WTC11 (cell line): ENCODE measurements at regions not wholly inside any gene's neighbourhood (a gene's known extent, or its start where the extent isn't known, plus 50 kb on each side); places are given as distances from the start of the nearest gene placed in this dataset.
"Not testable (repeated sequence)": the region's sequence is repeated elsewhere in the genome, so short reads cannot be mapped to it uniquely, and the experiment has no call there.

Experiments
- ATAC-seq: fragments of 200-7000 bp; cut with Tn5 transposase; 2 replicates; pipeline ENCODE4 v1.10.0; 2021; ENCODE audit warnings: mild to moderate bottlenecking, moderate library complexity
- CTCF ChIA-PET: fragments of 300-600 bp; sonication (Branson Sonifier 250); formaldehyde crosslinking; loops from one replicate; lab custom pipeline; 2021; ENCODE audit warnings: antibody characterized with exemption; lab: Charles Lee
- POLR2A ChIA-PET: fragments of 350-600 bp; sonication (Branson Sonifier 250); formaldehyde crosslinking; loops from one replicate; lab custom pipeline; 2021; ENCODE audit warnings: antibody characterized with exemption; lab: Charles Lee
- DNase-seq: peaks from one replicate; pipeline ENCODE4 v3.0.0; 2021; ENCODE audit warnings: low spot score
- H3K27ac Mint-ChIP-seq: 2 replicates; pipeline ENCODE4 v1.8.0; 2021; ENCODE audit warnings: mixed read lengths
- H3K27me3 Mint-ChIP-seq: 2 replicates; pipeline ENCODE4 v1.8.0; 2021; ENCODE audit warnings: low read depth, mild to moderate bottlenecking, moderate library complexity, mixed read lengths
- H3K36me3 Mint-ChIP-seq: 2 replicates; pipeline ENCODE4 v1.8.0; 2021; ENCODE audit warnings: mixed read lengths
- H3K4me1 Mint-ChIP-seq: 2 replicates; pipeline ENCODE4 v1.8.0; 2022; ENCODE audit warnings: mixed read lengths
- H3K4me3 Mint-ChIP-seq: 2 replicates; pipeline ENCODE4 v1.8.0; 2021; ENCODE audit warnings: mild to moderate bottlenecking, moderate library complexity, mixed read lengths
- H3K9me3 Mint-ChIP-seq: 2 replicates; pipeline ENCODE4 v1.8.0; 2021; ENCODE audit warnings: mixed read lengths
- CREM ChIP-seq: sonication (generic); formaldehyde crosslinking; IDR thresholded peaks from 2 replicates; pipeline ENCODE4 v1.8.1; 2022; ENCODE audit warnings: mild to moderate bottlenecking, missing genetic modification reagents, moderate library complexity
- FOXJ3 ChIP-seq: sonication (generic); formaldehyde crosslinking; IDR thresholded peaks from 2 replicates; pipeline ENCODE4 v1.9.0; 2021; ENCODE audit warnings: missing genetic modification reagents, mild to moderate bottlenecking, borderline replicate concordance
- GRHL2 ChIP-seq: fragments of 250-450 bp; sonication (Bioruptor Pico); IDR thresholded peaks from 2 replicates; pipeline ENCODE4 v1.8.0; 2022; ENCODE audit warnings: mild to moderate bottlenecking, moderate library complexity; ENCODE audit not compliant: insufficient replicate concordance, severe bottlenecking
- GTF2I ChIP-seq: fragments of 250-450 bp; sonication (Bioruptor Pico); conservative IDR thresholded peaks from 2 replicates; pipeline ENCODE4 v1.4.0; 2021; ENCODE audit warnings: mild to moderate bottlenecking
- HMGA2 ChIP-seq: fragments of 250-450 bp; sonication (Bioruptor Pico); IDR thresholded peaks from 2 replicates; pipeline ENCODE4 v1.4.0; 2021; ENCODE audit warnings: mild to moderate bottlenecking, moderate library complexity
- IRF2 ChIP-seq: sonication (generic); formaldehyde crosslinking; IDR thresholded peaks from 2 replicates; pipeline ENCODE4 v1.8.0; 2022; ENCODE audit warnings: low read depth, missing genetic modification reagents, borderline replicate concordance
- NR2C2 ChIP-seq: sonication (generic); formaldehyde crosslinking; IDR thresholded peaks from 2 replicates; pipeline ENCODE4 v1.8.0; 2022; ENCODE audit warnings: mild to moderate bottlenecking, missing genetic modification reagents
- SMAD3 ChIP-seq: sonication (generic); formaldehyde crosslinking; IDR thresholded peaks from 2 replicates; pipeline ENCODE4 v1.8.0; 2022; ENCODE audit warnings: missing genetic modification reagents, mild to moderate bottlenecking, borderline replicate concordance
- SP1 ChIP-seq: sonication (generic); formaldehyde crosslinking; conservative IDR thresholded peaks from 2 replicates; pipeline ENCODE4 v1.8.1; 2022; ENCODE audit warnings: missing genetic modification reagents
- TCF7 ChIP-seq: sonication (generic); formaldehyde crosslinking; IDR thresholded peaks from 2 replicates; pipeline ENCODE4 v1.8.0; 2022; ENCODE audit warnings: mild to moderate bottlenecking, low read depth, missing genetic modification reagents, moderate library complexity
- ZNF263 ChIP-seq: sonication (generic); formaldehyde crosslinking; IDR thresholded peaks from 2 replicates; pipeline ENCODE4 v1.8.1; 2022; ENCODE audit warnings: low read depth, mild to moderate bottlenecking, moderate library complexity, missing genetic modification reagents
- ZNF396 ChIP-seq: fragments of 250-450 bp; sonication (Bioruptor Pico); IDR thresholded peaks from 2 replicates; pipeline ENCODE4 v1.8.0; 2021; ENCODE audit warnings: mild to moderate bottlenecking, moderate library complexity, borderline replicate concordance
- ZNF416 ChIP-seq: fragments of 250-450 bp; sonication (Bioruptor Pico); IDR thresholded peaks from 2 replicates; pipeline ENCODE4 v1.9.0; 2021; ENCODE audit warnings: mild to moderate bottlenecking, inconsistent platforms
- ZNF423 ChIP-seq: fragments of 250-450 bp; sonication (Bioruptor Pico); IDR thresholded peaks from 2 replicates; pipeline ENCODE4 v2.1.2; 2022; ENCODE audit warnings: mild to moderate bottlenecking, moderate library complexity
- TF ChIP-seq, protein P1 (sequence below): sonication (generic); formaldehyde crosslinking; IDR thresholded peaks from 2 replicates; pipeline ENCODE4 v1.8.1; 2023; ENCODE audit warnings: mild to moderate bottlenecking, missing genetic modification reagents
- TF ChIP-seq, protein P2 (sequence below): fragments of 200-600 bp; IDR thresholded peaks from 2 replicates; pipeline ENCODE4 v1.8.0; 2022; ENCODE audit warnings: antibody characterized with exemption
- TF ChIP-seq, protein P3 (sequence below): fragments of 250-450 bp; sonication (Bioruptor Pico); IDR thresholded peaks from 2 replicates; pipeline ENCODE4 v1.9.0; 2021; ENCODE audit warnings: mild to moderate bottlenecking
- TF ChIP-seq, protein P4 (sequence below): sonication (generic); formaldehyde crosslinking; IDR thresholded peaks from 2 replicates; pipeline ENCODE4 v1.8.0; 2022; ENCODE audit warnings: mild to moderate bottlenecking, missing genetic modification reagents
- TF ChIP-seq, protein P5 (sequence below): sonication (generic); formaldehyde crosslinking; conservative IDR thresholded peaks from 2 replicates; pipeline ENCODE4 v1.8.1; 2022; ENCODE audit warnings: mild to moderate bottlenecking, missing genetic modification reagents
- TF ChIP-seq, protein P6 (sequence below): sonication (generic); formaldehyde crosslinking; IDR thresholded peaks from 2 replicates; pipeline ENCODE4 v1.8.0; 2023; ENCODE audit warnings: missing genetic modification reagents, mild to moderate bottlenecking, borderline replicate concordance
- TF ChIP-seq, protein P7 (sequence below): sonication (generic); formaldehyde crosslinking; IDR thresholded peaks from 2 replicates; pipeline ENCODE4 v1.8.0; 2022; ENCODE audit warnings: mild to moderate bottlenecking, missing genetic modification reagents

DNA sequence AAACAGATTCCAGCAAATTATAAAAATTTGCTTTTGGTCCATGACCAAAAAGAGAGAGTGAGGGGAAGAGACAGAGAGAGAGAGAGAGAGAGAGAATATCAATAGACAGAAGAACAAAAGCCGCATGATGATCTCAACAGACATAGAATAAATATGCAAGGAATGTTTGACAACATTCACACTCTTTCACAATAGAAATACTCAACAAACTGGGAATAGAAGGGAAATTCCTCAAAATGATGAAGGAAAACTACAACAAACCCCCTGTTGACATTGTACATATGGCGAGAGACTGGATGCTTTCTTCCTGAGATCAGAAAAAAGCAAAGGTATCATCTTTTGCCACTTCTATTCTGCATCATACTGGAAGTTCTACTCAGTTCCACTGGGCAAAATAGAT is 309.7 kb downstream of the RAD51AP2 start:
- Mint-ChIP-seq H3K9me3 (peaks cover 8% of the 10 kb centered on the region), H3K36me3 (no peaks in the 10 kb centered on the region), H3K27me3 (no peaks in the 10 kb centered on the region), H3K27ac (no peak overlapping the region), H3K4me1 (peaks cover 7% of the 10 kb centered on the region), H3K4me3 (no peak overlapping the region)
- no peak for ATAC-seq
- POLR2A ChIA-PET, result no interaction called here
- DNase-seq, result no peak
- CTCF ChIA-PET, result no interaction called here
- TF ChIP-seq, protein P1, sequence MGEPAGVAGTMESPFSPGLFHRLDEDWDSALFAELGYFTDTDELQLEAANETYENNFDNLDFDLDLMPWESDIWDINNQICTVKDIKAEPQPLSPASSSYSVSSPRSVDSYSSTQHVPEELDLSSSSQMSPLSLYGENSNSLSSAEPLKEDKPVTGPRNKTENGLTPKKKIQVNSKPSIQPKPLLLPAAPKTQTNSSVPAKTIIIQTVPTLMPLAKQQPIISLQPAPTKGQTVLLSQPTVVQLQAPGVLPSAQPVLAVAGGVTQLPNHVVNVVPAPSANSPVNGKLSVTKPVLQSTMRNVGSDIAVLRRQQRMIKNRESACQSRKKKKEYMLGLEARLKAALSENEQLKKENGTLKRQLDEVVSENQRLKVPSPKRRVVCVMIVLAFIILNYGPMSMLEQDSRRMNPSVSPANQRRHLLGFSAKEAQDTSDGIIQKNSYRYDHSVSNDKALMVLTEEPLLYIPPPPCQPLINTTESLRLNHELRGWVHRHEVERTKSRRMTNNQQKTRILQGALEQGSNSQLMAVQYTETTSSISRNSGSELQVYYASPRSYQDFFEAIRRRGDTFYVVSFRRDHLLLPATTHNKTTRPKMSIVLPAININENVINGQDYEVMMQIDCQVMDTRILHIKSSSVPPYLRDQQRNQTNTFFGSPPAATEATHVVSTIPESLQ (CRISPR knock-in tag), result no peak
- TF ChIP-seq IRF2 (CRISPR knock-in tag), result no peak
- TF ChIP-seq GTF2I (CRISPR knock-in tag), result no peak

DNA sequence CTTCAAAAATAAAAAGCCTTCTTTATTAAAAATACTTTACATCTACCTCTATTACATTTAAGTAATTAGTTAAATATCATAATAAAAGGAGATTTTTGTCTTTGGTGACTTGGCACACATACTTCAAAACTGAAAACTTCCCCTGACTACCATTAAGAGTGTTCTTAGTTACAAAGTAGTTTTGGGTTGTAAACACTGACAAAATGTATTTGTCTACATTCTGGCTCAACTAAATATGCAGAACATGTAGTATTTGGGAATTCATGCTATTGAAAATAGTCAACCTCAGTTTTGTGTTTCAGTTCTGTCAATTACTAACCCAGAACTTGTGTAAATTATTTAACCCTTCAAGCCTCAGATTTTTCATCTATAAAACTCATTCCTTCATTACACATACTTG is 311.5 kb downstream of the RAD51AP2 start:
- DNase-seq (no peak), ATAC-seq (no peak)
- no peak for TF ChIP-seq FOXJ3 (CRISPR knock-in tag)
- TF ChIP-seq, protein P2, sequence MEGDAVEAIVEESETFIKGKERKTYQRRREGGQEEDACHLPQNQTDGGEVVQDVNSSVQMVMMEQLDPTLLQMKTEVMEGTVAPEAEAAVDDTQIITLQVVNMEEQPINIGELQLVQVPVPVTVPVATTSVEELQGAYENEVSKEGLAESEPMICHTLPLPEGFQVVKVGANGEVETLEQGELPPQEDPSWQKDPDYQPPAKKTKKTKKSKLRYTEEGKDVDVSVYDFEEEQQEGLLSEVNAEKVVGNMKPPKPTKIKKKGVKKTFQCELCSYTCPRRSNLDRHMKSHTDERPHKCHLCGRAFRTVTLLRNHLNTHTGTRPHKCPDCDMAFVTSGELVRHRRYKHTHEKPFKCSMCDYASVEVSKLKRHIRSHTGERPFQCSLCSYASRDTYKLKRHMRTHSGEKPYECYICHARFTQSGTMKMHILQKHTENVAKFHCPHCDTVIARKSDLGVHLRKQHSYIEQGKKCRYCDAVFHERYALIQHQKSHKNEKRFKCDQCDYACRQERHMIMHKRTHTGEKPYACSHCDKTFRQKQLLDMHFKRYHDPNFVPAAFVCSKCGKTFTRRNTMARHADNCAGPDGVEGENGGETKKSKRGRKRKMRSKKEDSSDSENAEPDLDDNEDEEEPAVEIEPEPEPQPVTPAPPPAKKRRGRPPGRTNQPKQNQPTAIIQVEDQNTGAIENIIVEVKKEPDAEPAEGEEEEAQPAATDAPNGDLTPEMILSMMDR, result no peak
- TF ChIP-seq GRHL2 (CRISPR knock-in tag), result no peak
- TF ChIP-seq, protein P3, sequence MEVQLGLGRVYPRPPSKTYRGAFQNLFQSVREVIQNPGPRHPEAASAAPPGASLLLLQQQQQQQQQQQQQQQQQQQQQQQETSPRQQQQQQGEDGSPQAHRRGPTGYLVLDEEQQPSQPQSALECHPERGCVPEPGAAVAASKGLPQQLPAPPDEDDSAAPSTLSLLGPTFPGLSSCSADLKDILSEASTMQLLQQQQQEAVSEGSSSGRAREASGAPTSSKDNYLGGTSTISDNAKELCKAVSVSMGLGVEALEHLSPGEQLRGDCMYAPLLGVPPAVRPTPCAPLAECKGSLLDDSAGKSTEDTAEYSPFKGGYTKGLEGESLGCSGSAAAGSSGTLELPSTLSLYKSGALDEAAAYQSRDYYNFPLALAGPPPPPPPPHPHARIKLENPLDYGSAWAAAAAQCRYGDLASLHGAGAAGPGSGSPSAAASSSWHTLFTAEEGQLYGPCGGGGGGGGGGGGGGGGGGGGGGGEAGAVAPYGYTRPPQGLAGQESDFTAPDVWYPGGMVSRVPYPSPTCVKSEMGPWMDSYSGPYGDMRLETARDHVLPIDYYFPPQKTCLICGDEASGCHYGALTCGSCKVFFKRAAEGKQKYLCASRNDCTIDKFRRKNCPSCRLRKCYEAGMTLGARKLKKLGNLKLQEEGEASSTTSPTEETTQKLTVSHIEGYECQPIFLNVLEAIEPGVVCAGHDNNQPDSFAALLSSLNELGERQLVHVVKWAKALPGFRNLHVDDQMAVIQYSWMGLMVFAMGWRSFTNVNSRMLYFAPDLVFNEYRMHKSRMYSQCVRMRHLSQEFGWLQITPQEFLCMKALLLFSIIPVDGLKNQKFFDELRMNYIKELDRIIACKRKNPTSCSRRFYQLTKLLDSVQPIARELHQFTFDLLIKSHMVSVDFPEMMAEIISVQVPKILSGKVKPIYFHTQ (CRISPR knock-in tag), result no peak
- TF ChIP-seq NR2C2 (CRISPR knock-in tag), result no peak
- TF ChIP-seq, protein P4, sequence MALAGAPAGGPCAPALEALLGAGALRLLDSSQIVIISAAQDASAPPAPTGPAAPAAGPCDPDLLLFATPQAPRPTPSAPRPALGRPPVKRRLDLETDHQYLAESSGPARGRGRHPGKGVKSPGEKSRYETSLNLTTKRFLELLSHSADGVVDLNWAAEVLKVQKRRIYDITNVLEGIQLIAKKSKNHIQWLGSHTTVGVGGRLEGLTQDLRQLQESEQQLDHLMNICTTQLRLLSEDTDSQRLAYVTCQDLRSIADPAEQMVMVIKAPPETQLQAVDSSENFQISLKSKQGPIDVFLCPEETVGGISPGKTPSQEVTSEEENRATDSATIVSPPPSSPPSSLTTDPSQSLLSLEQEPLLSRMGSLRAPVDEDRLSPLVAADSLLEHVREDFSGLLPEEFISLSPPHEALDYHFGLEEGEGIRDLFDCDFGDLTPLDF (CRISPR knock-in tag), result no peak
- TF ChIP-seq TCF7, result no peak
- no peak for TF ChIP-seq CREM (CRISPR knock-in tag)
- no peak for TF ChIP-seq ZNF263
- no peak for TF ChIP-seq ZNF416 (CRISPR knock-in tag)
- TF ChIP-seq SMAD3 (CRISPR knock-in tag), result no peak
- TF ChIP-seq, protein P5, sequence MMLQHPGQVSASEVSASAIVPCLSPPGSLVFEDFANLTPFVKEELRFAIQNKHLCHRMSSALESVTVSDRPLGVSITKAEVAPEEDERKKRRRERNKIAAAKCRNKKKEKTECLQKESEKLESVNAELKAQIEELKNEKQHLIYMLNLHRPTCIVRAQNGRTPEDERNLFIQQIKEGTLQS (CRISPR knock-in tag), result no peak
- TF ChIP-seq ZNF423 (CRISPR knock-in tag), result no peak
- TF ChIP-seq, protein P6, sequence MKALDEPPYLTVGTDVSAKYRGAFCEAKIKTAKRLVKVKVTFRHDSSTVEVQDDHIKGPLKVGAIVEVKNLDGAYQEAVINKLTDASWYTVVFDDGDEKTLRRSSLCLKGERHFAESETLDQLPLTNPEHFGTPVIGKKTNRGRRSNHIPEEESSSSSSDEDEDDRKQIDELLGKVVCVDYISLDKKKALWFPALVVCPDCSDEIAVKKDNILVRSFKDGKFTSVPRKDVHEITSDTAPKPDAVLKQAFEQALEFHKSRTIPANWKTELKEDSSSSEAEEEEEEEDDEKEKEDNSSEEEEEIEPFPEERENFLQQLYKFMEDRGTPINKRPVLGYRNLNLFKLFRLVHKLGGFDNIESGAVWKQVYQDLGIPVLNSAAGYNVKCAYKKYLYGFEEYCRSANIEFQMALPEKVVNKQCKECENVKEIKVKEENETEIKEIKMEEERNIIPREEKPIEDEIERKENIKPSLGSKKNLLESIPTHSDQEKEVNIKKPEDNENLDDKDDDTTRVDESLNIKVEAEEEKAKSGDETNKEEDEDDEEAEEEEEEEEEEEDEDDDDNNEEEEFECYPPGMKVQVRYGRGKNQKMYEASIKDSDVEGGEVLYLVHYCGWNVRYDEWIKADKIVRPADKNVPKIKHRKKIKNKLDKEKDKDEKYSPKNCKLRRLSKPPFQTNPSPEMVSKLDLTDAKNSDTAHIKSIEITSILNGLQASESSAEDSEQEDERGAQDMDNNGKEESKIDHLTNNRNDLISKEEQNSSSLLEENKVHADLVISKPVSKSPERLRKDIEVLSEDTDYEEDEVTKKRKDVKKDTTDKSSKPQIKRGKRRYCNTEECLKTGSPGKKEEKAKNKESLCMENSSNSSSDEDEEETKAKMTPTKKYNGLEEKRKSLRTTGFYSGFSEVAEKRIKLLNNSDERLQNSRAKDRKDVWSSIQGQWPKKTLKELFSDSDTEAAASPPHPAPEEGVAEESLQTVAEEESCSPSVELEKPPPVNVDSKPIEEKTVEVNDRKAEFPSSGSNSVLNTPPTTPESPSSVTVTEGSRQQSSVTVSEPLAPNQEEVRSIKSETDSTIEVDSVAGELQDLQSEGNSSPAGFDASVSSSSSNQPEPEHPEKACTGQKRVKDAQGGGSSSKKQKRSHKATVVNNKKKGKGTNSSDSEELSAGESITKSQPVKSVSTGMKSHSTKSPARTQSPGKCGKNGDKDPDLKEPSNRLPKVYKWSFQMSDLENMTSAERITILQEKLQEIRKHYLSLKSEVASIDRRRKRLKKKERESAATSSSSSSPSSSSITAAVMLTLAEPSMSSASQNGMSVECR, result no peak
- TF ChIP-seq, protein P7, sequence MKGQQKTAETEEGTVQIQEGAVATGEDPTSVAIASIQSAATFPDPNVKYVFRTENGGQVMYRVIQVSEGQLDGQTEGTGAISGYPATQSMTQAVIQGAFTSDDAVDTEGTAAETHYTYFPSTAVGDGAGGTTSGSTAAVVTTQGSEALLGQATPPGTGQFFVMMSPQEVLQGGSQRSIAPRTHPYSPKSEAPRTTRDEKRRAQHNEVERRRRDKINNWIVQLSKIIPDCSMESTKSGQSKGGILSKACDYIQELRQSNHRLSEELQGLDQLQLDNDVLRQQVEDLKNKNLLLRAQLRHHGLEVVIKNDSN (CRISPR knock-in tag), result no peak
- TF ChIP-seq SP1 (CRISPR knock-in tag), result no peak
- no peak for TF ChIP-seq ZNF396 (CRISPR knock-in tag)
- TF ChIP-seq HMGA2 (CRISPR knock-in tag), result no peak
- Mint-ChIP-seq H3K4me1 (peaks cover 7% of the 10 kb centered on the region), H3K27ac (no peak overlapping the region), H3K9me3 (peaks cover 8% of the 10 kb centered on the region), H3K36me3 (no peaks in the 10 kb centered on the region), H3K27me3 (no peaks in the 10 kb centered on the region), H3K4me3 (no peak overlapping the region)
- POLR2A ChIA-PET, result no interaction called here
- CTCF ChIA-PET, result no interaction called here

DNA sequence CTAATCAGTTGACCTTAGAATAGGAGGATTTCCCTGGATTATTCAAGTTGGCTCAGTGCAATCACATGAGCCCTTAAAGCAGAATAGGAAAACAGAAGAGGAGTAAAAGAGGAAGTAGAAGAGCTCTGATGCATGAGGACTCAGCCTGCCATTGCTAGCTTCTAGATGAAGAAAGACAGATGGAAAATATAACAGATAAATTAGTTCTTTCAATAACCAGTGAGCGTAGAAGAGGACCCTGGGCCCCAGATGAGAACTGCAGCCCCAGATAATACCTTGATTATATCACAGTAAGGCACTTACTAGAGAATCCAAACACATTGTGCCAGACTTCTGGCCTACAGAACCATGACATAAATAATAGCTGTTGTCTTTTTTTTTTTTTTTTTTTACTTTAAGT is 314.0 kb downstream of the RAD51AP2 start:
- H3K9me3 Mint-ChIP-seq, H3K27me3 Mint-ChIP-seq, H3K27ac Mint-ChIP-seq, CTCF ChIA-PET, ATAC-seq, H3K4me1 Mint-ChIP-seq, DNase-seq, H3K4me3 Mint-ChIP-seq, POLR2A ChIA-PET, H3K36me3 Mint-ChIP-seq: not testable (repeated sequence)
